ENCODE measurements at regions not wholly inside any gene's neighbourhood (a gene's known extent, or its start where the extent isn't known, plus 50 kb on each side); places are given as distances from the start of the nearest gene placed in this dataset.
"Not testable (repeated sequence)": the region's sequence is repeated elsewhere in the genome, so short reads cannot be mapped to it uniquely, and the experiment has no call there.

GRCh38 chr1:238604357-238604756, 713.6 kb upstream of the ZP4 start:
- no peaks in the 10 kb centered on the region for H4K20me1 ChIP-seq (ENCODE audit: insufficient read depth, low read length)
- H3K27ac ChIP-seq (ENCODE audit: low read length): no peak overlapping the region
- H3K79me2 ChIP-seq (ENCODE audit: low read length): no peaks in the 10 kb centered on the region
- no peaks in the 10 kb centered on the region for H3K36me3 ChIP-seq (replicated peaks; ENCODE audit: insufficient read depth, low read length)
- H3K9me3 ChIP-seq (replicated peaks; ENCODE audit: insufficient read depth, low read length): no peaks in the 10 kb centered on the region
- H3K27me3 ChIP-seq (replicated peaks; ENCODE audit: insufficient read depth, low read length): no peaks in the 10 kb centered on the region
- no peaks in the 10 kb centered on the region for H3K9me2 ChIP-seq (replicated peaks; ENCODE audit: insufficient read depth, low read length)
- H3K4me1 ChIP-seq (ENCODE audit: low read length): no peaks in the 10 kb centered on the region
- TF ChIP-seq, protein P1, sequence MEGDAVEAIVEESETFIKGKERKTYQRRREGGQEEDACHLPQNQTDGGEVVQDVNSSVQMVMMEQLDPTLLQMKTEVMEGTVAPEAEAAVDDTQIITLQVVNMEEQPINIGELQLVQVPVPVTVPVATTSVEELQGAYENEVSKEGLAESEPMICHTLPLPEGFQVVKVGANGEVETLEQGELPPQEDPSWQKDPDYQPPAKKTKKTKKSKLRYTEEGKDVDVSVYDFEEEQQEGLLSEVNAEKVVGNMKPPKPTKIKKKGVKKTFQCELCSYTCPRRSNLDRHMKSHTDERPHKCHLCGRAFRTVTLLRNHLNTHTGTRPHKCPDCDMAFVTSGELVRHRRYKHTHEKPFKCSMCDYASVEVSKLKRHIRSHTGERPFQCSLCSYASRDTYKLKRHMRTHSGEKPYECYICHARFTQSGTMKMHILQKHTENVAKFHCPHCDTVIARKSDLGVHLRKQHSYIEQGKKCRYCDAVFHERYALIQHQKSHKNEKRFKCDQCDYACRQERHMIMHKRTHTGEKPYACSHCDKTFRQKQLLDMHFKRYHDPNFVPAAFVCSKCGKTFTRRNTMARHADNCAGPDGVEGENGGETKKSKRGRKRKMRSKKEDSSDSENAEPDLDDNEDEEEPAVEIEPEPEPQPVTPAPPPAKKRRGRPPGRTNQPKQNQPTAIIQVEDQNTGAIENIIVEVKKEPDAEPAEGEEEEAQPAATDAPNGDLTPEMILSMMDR (IDR thresholded peaks at IDR 0.05; ENCODE audit: low read length): no peak
- TF ChIP-seq EZH2 (optimal IDR thresholded peaks at IDR 0.05; ENCODE audit: low read depth, low read length) (no peak), EZH2phosphoT487 (IDR thresholded peaks at IDR 0.05; ENCODE audit: low read length) (no peak)
- H3F3A ChIP-seq (ENCODE audit: insufficient read depth, low read length): no peaks in the 10 kb centered on the region
- no peak overlapping the region for H3K4me2 ChIP-seq (ENCODE audit: low read depth, low read length)
- H2AFZ ChIP-seq (ENCODE audit: low read length): no peak overlapping the region
- H3K9ac ChIP-seq (ENCODE audit: low read length): no peak overlapping the region
- H3K4me3 ChIP-seq (ENCODE audit: low read length): no peak overlapping the region
- DNase-seq: no peak

- H2AFZ ChIP-seq (ENCODE audit: low read length); H3K36me3 ChIP-seq (replicated peaks; ENCODE audit: insufficient read depth, low read length); H3K9ac ChIP-seq (ENCODE audit: low read length); H3K4me3 ChIP-seq (ENCODE audit: low read length); H3K27me3 ChIP-seq (replicated peaks; ENCODE audit: insufficient read depth, low read length); DNase-seq; H3K79me2 ChIP-seq (ENCODE audit: low read length); H3K4me2 ChIP-seq (ENCODE audit: low read depth, low read length); H3K9me2 ChIP-seq (replicated peaks; ENCODE audit: insufficient read depth, low read length); H3K27ac ChIP-seq (ENCODE audit: low read length); H3K4me1 ChIP-seq (ENCODE audit: low read length); H3K9me3 ChIP-seq (replicated peaks; ENCODE audit: insufficient read depth, low read length); H4K20me1 ChIP-seq (ENCODE audit: insufficient read depth, low read length); H3F3A ChIP-seq (ENCODE audit: insufficient read depth, low read length): not testable (repeated sequence)
These were observed 710.9 kb upstream of the ZP4 start for GRCh38 chr1:238601604-238602003.

GRCh38 chr1:238596703-238597102, 706.0 kb upstream of the ZP4 start:
- Histone ChIP-seq H3F3A (ENCODE audit: insufficient read depth, low read length) (no peaks in the 10 kb centered on the region), H3K9ac (ENCODE audit: low read length) (no peak overlapping the region), H3K9me3 (replicated peaks; ENCODE audit: insufficient read depth, low read length) (no peaks in the 10 kb centered on the region), H3K36me3 (replicated peaks; ENCODE audit: insufficient read depth, low read length) (no peaks in the 10 kb centered on the region), H3K27ac (ENCODE audit: low read length) (no peak overlapping the region), H3K9me2 (replicated peaks; ENCODE audit: insufficient read depth, low read length) (no peaks in the 10 kb centered on the region), H4K20me1 (ENCODE audit: insufficient read depth, low read length) (no peaks in the 10 kb centered on the region), H3K27me3 (replicated peaks; ENCODE audit: insufficient read depth, low read length) (no peaks in the 10 kb centered on the region), H3K79me2 (ENCODE audit: low read length) (no peaks in the 10 kb centered on the region), H3K4me3 (ENCODE audit: low read length) (no peak overlapping the region), H3K4me2 (ENCODE audit: low read depth, low read length) (no peak overlapping the region), H3K4me1 (ENCODE audit: low read length) (no peaks in the 10 kb centered on the region), H2AFZ (ENCODE audit: low read length) (no peak overlapping the region)
- no peak for DNase-seq
- TF ChIP-seq, protein P1 (IDR thresholded peaks at IDR 0.05; ENCODE audit: low read length): no peak
- TF ChIP-seq EZH2phosphoT487 (IDR thresholded peaks at IDR 0.05; ENCODE audit: low read length) (no peak), EZH2 (optimal IDR thresholded peaks at IDR 0.05; ENCODE audit: low read depth, low read length) (no peak)

DNA sequence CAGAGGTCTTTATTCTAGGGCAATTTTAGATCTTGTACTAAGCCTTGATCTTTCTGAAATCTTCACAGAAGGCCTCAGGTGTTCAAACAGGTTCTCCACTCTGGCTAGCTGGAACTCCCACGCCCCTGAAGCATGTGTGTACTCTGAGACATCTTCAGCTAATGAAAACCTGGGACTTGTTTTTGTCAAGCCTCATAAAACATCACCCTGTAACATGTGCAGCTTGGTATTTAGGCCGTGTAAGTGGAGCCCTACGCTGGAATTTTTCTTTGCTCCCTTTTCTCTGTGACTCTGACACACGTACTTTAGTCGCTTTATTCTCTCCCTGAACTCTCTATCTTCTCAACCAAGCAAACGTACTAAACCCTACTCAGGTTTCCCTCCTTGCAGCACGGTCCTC, 701.9 kb upstream of the ZP4 start:
- H3K9me3 ChIP-seq (replicated peaks; ENCODE audit: insufficient read depth, low read length): no peaks in the 10 kb centered on the region
- H3K9me2 ChIP-seq (replicated peaks; ENCODE audit: insufficient read depth, low read length): no peaks in the 10 kb centered on the region
- no peaks in the 10 kb centered on the region for H3K4me1 ChIP-seq (ENCODE audit: low read length)
- H3K4me2 ChIP-seq (ENCODE audit: low read depth, low read length): no peak overlapping the region
- no peak overlapping the region for H2AFZ ChIP-seq (ENCODE audit: low read length)
- H3K79me2 ChIP-seq (ENCODE audit: low read length): no peaks in the 10 kb centered on the region
- DNase-seq: no peak
- no peak overlapping the region for H3K9ac ChIP-seq (ENCODE audit: low read length)
- no peak overlapping the region for H3K27ac ChIP-seq (ENCODE audit: low read length)
- H3K36me3 ChIP-seq (replicated peaks; ENCODE audit: insufficient read depth, low read length): no peaks in the 10 kb centered on the region
- H3K4me3 ChIP-seq (ENCODE audit: low read length): no peak overlapping the region
- H4K20me1 ChIP-seq (ENCODE audit: insufficient read depth, low read length): no peaks in the 10 kb centered on the region
- H3K27me3 ChIP-seq (replicated peaks; ENCODE audit: insufficient read depth, low read length): no peaks in the 10 kb centered on the region
- no peaks in the 10 kb centered on the region for H3F3A ChIP-seq (ENCODE audit: insufficient read depth, low read length)
- TF ChIP-seq, protein P1 (IDR thresholded peaks at IDR 0.05; ENCODE audit: low read length): no peak
- TF ChIP-seq EZH2phosphoT487 (IDR thresholded peaks at IDR 0.05; ENCODE audit: low read length) (no peak), EZH2 (optimal IDR thresholded peaks at IDR 0.05; ENCODE audit: low read depth, low read length) (no peak)

Data from MM.1S (cell line).